ENCODE measurements at regions not wholly inside any gene's neighbourhood (a gene's known extent, or its start where the extent isn't known, plus 50 kb on each side); places are given as distances from the start of the nearest gene placed in this dataset.

DNA sequence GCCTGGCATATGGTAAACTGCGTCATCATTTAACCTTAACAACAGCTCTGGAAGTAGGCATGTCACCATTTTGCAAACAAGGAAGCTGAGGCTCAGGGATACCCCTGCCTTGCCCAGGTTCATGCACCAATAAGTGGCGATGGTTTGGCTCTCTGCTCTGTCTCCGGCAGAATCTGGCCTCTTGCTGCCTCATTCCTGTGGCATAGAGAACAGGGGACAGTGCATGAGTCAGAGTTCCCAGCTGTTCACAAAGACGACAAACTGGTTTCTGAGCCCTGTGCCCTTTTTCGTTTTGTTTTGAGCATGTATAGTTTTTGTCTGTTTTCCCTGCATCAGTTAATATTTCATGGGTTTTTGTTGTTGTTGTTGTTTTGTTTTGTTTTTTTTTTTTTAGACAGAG, 236.8 kb downstream of the OPA1 start:
- no peak for DNase-seq

GRCh38 chr3:193830791-193831191, 237.8 kb downstream of the OPA1 start:
- peak in 1 of 2 experiments; percentile 16 for DNase-seq

GRCh38 chr3:193831495-193832455, 238.8 kb downstream of the OPA1 start:
- DNase-seq: no peak

DNA sequence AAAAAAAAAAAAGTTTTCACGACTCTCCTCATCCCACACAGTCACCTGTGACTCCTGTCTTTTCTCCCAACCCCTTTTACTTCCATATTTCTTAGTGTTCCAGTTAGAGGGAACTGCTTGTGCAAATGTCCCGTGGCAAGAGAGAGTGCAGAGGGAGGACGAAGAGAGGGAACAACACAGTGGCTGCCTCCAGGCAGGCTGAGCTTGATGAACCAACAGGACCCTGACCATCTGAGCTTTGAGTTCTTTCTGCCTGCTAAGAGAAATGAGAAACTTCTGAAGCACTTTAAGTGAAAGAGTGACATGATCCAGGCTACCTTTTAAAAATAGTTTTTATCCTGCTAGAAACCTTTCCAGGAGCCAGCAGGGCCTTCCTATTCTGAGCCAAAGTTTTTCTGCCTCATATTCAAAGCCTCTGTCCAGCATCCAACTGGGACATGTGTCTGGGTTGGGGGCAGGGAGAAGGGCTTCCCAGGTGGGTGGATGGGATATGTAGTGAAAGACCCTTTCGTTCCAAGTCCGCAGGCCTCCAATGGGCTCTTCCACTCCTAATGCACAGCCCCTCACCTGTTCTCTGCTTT, 239.9 kb downstream of the OPA1 start:
- DNase-seq: no peak

DNA sequence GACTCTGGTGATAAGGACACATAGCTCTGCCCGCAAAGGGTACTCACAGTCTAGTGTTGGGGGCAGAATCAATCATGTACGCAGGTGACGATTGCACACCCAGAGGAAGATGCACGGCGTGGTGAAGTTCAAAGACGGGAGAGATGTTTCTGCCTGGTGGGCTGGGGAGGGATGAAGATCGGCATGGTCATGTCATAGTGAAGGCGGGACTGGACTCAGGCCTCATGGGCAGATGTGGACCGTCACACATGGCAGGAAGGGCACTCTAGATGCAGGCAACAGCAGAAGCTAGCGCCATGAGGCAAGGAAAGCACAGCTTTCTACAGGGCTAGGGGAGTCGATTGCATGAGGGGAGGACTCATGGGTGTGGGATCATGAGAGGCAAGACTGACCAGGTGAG, 240.6 kb downstream of the OPA1 start:
- DNase-seq: no peak

DNA sequence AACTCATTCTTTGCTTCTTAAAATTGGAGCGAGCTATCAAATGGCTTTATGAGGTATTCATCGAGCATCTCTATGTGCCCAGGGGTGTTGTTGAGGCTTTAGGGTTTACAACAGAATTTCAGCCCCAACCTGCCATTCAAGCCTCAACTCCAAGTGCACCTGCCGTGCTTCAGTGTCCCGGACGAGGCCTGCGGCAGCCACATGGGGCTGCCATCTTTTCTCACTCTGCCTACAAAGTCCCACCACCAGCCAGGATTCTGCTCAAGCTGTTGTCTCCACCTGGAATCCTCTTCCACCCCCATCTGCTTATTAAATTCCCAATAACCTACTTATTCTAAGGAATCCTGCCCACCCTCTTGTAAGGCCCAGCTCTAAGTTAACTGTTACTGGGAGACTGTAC, 242.4 kb downstream of the OPA1 start:
- DNase-seq: no peak

DNA sequence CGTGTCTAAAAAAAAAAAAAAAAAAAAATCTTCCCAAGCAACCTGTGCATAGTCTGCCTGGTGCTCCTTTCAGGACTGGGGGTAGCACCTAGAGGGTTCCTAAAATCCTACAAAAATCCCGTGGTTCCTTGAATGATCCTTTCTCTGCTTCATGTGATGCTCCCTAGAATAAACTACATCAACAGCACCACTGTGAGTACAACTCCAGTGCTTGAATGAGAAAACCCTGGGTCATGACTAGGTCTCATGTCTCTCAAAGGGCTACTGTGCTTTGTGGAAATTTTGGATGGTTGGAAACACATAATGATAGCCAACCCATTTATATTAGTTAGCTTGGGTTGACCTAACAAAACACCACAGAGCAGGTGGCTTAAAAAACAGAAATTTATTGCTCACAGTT, 243.5 kb downstream of the OPA1 start:
- no peak for DNase-seq

GRCh38 chr3:193836918-193837317, 243.9 kb downstream of the OPA1 start:
- DNase-seq: no peak

DNA sequence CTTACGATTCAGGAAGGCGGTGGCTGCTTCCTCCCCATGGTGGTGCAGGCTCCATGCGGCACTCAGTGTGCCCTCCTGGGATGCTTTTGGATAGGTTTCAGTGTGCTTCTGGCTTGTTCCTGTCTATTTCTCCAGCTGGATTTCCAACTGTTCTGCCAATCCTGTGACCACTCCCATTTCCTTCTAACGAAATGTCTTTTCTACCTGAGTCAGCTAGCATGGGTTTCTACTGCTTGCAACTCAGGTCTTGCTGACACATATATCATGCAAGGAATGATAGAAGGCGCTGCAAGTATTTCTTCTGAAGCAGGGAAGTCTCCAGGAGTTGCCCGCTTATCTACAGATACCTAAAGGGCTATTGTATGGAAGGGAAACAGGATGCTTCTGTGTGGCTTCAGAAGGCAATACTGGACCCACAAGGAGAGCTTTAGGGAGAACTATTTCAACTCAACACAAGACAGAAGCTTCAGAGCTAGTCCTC, 244.4 kb downstream of the OPA1 start:
- no peak for DNase-seq

- DNase-seq: no peak
Measured at GRCh38 chr3:193840111-193840641, 247.2 kb downstream of the OPA1 start.

GRCh38 chr3:193841581-193841980, 248.6 kb downstream of the OPA1 start:
- no peak for DNase-seq

GRCh38 chr3:193842029-193842798, 249.2 kb downstream of the OPA1 start:
- DNase-seq: peak; percentile 80 to 85

GRCh38 chr3:193842832-193843473, 249.9 kb downstream of the OPA1 start:
- no peak for DNase-seq

DNA sequence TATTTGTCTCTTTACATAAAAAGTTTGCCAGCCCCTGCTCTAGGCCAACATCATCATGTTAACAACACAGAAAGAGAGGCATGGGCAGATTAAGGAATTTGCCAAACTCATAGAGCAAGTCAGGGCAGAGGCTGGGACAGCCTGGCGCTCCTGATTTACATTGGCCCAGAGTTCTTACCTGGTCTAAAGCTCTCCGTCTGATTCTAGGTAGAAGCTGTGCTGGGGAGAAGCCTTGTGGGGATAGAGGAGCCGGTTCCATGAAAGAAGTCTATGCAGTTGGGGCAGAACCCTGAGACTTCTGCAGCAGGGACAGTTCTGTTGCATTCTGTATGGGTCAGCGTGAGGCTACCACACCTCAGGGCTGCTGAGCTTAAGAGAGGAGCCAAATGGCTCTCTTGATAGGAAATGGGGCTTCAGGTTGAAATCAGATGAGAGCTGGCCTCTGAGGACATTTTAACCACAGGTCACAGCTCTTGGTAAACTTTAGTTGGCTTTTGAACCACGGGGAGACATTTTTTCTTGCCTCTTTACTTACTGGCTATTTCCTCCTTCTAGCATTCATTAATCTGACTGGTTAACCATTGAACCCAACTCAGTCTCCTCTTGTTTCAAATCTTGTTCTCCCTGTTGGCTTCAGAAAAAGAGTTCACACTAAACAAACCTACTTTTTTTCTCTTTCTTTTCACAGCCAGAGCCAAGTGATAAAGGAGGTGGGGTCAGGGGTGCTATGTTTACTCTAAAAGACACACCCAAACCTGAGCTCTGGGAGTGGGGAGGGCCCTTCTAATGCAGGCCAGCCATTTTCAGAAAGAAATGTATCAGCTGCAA, 250.7 kb downstream of the OPA1 start:
- DNase-seq: no peak

- DNase-seq: no peak
Measured at GRCh38 chr3:193844472-193844871, 251.5 kb downstream of the OPA1 start.

DNA sequence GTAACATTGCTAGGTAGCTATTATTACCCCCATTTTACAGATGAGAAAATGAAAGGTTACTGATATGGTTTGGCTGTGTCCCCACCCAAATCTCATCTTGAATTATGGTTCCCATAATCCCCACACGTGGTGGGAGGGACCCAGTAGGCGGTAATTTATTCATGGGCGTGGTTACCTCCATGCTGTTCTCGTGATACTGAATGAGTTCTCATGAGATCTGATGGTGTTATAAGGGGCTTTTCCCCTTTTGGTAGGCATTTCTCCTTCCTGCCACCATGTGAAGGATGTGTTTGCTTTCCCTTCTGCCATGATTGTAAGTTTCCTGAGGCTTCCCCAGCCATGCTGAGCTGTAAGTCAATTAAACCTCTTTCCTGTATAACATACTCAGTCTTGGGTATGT, 252.1 kb downstream of the OPA1 start:
- no peak for DNase-seq

DNA sequence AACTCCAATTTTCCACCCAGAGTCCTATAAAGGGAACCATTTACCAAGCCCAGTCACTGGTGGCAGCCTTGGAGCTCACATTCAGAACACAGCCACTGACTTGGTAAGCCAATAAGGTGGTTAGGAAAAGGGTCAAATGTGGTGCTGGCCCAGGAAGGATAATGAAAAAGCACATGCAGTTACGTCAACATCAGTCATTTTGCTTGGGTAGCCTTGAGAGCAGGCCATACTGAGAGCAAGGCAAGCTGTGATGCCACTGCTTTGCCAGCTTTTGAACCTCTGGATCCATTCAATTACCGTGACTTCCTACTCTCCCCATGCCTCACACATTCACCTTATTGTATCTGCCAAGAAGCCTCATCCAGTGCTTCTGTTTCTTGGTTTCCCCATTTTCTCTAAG, 253.6 kb downstream of the OPA1 start:
- DNase-seq: no peak

GRCh38 chr3:193847402-193847801, 254.4 kb downstream of the OPA1 start:
- no peak for DNase-seq

GRCh38 chr3:193848547-193848946, 255.5 kb downstream of the OPA1 start:
- DNase-seq: no peak

DNA sequence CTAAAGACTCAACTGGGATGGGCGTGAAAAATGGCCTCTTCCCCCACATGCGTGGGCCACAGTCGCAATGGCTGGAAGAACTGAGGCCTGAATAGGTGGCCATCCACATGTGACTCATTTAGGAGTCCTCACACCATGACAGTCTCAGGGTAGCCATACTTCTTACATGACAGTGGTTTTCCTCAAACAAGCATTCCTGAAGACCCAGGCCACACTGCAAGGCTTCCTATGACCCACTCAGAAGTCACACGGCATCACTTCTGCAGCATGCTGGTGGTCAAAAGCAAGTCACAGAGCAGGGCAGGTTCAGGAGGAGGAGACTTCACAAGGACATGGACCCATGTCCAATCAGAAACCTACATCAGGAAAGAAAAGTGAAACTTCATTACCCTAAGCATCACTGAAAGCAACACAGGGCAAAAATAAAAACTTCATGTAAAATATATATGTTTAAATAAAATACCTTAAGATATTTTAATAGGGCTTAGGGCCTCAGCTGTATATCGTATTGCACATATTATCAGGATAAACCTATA, 257.1 kb downstream of the OPA1 start:
- no peak for DNase-seq

GRCh38 chr3:193851428-193851847, 258.4 kb downstream of the OPA1 start:
- DNase-seq: no peak

Measured in NCI-H526 (cell line).